ENCODE measurements at regions not wholly inside any gene's neighbourhood (a gene's known extent, or its start where the extent isn't known, plus 50 kb on each side); places are given as distances from the start of the nearest gene placed in this dataset.

- Histone ChIP-seq H2BK12ac (ENCODE audit: low read depth, low read length) (no peak overlapping the region), H4K20me1 (replicated peaks in 1 of 2; ENCODE audit: control insufficient read depth in 1 of 2, insufficient read depth in 2 of 2, low read length in 2 of 2) (no peaks in the 10 kb centered on the region), H4K5ac (ENCODE audit: insufficient read length, low read depth, low read length) (no peak overlapping the region), H3K14ac (ENCODE audit: insufficient read length) (no peak overlapping the region), H3K9me3 (ENCODE audit: insufficient read depth in 2 of 2, low read depth in 1 of 2, low read length in 1 of 2) (no peaks in the 10 kb centered on the region), H3K4me2 (ENCODE audit: insufficient read depth in 1 of 2, low read depth in 2 of 2, low read length in 2 of 2) (no peak overlapping the region), H3K79me2 (ENCODE audit: control insufficient read depth in 1 of 2, insufficient read depth in 2 of 2, low read length in 2 of 2) (no peaks in the 10 kb centered on the region), H3K4ac (replicated peaks; ENCODE audit: insufficient read length, low read depth, low read length) (no peak overlapping the region), H3K56ac (replicated peaks; ENCODE audit: insufficient read length, low read depth, low read length) (no peak overlapping the region), H3K4me1 (replicated peaks in 1 of 4; ENCODE audit: control insufficient read depth in 3 of 4, insufficient read depth in 4 of 4, low read length in 3 of 4) (no peaks in the 10 kb centered on the region), H2BK5ac (ENCODE audit: low read depth, low read length) (no peak overlapping the region), H3K23ac (ENCODE audit: insufficient read length) (no peak overlapping the region), H2BK20ac (ENCODE audit: low read length) (no peak overlapping the region), H4K91ac (replicated peaks; ENCODE audit: insufficient read length, low read length) (no peak overlapping the region), H3K23me2 (ENCODE audit: low read depth, low read length) (no peaks in the 10 kb centered on the region), H2AK5ac (ENCODE audit: low read depth, low read length) (no peak overlapping the region), H3K18ac (ENCODE audit: extremely low read depth, low read length) (no peak overlapping the region), H3K27me3 (replicated peaks in 1 of 4; ENCODE audit: control insufficient read depth in 3 of 4, extremely low read depth in 1 of 4, insufficient read depth in 3 of 4, low read length in 3 of 4) (no peaks in the 10 kb centered on the region), H3K27ac (ENCODE audit: low read depth, low read length) (no peak overlapping the region), H2AFZ (ENCODE audit: low read length) (no peak overlapping the region), H3K79me1 (ENCODE audit: low read depth, low read length) (no peaks in the 10 kb centered on the region), H3K4me3 (ENCODE audit: extremely low read depth in 1 of 4, insufficient read depth in 2 of 4, low read depth in 3 of 4, low read length in 4 of 4) (no peak overlapping the region), H3K9ac (replicated peaks in 1 of 4; ENCODE audit: extremely low read depth in 1 of 4, low read depth in 3 of 4, low read length in 3 of 4) (no peak overlapping the region), H4K8ac (ENCODE audit: extremely low read depth, insufficient read depth, low read length) (no peak overlapping the region), H3K36me3 (ENCODE audit: control insufficient read depth in 2 of 4, insufficient read depth in 4 of 4, low read length in 3 of 4) (no peaks in the 10 kb centered on the region), H2BK120ac (replicated peaks; ENCODE audit: low read depth, low read length) (no peak overlapping the region), H2BK15ac (ENCODE audit: low read length) (no peak overlapping the region)
- WGBS, 2 experiments (ENCODE audit: extremely low coverage in 1 of 2, insufficient coverage in 1 of 2, insufficient read length in 1 of 2, insufficient replicate concordance in 2 of 2, low coverage in 1 of 2, low lambda C conversion rate in 2 of 2, missing lambda C conversion rate in 1 of 2) = 96% methylated on average over 4 of the region's 4 CpGs; no CpG with 5 or more reads in 1 of the 2 experiments
- ChIA-PET CTCF (ENCODE audit: partially characterized antibody) (no interaction called here), POLR2A (ENCODE audit: partially characterized antibody) (no interaction called here)
- DNase-seq (ENCODE audit: low read depth in 1 of 2, low spot score in 2 of 2) = no peak
- FAIRE-seq = no peak
- no peak for TF ChIP-seq RAD21 (IDR thresholded peaks at IDR 0.05 in 1 of 2, conservative IDR thresholded peaks at IDR 0.05 in 1 of 2; ENCODE audit: low read depth in 2 of 2, low read length in 2 of 2)
- no peak for TF ChIP-seq EP300 (IDR thresholded peaks at IDR 0.05; ENCODE audit: borderline replicate concordance in 1 of 2, low read depth in 2 of 2, low read length in 2 of 2)
- no peak for TF ChIP-seq E2F6 (IDR thresholded peaks at IDR 0.05)
- TF ChIP-seq CBX5 (IDR thresholded peaks at IDR 0.05; ENCODE audit: low read depth, low read length) = no peak
- TF ChIP-seq RFX5 (IDR thresholded peaks at IDR 0.05; ENCODE audit: borderline replicate concordance, low read depth, low read length) = no peak
- no peak for TF ChIP-seq YY1 (IDR thresholded peaks at IDR 0.05; ENCODE audit: low read depth, low read length)
- no peak for TF ChIP-seq SAP30 (IDR thresholded peaks at IDR 0.05; ENCODE audit: insufficient read depth, insufficient replicate concordance, low read length)
- TF ChIP-seq HDAC2 (IDR thresholded peaks at IDR 0.05; ENCODE audit: borderline replicate concordance in 1 of 2, low read depth in 2 of 2, low read length in 2 of 2) = no peak
- no peak for TF ChIP-seq KDM4A (IDR thresholded peaks at IDR 0.05; ENCODE audit: low read depth, low read length, severe bottlenecking)
Measured at GRCh38 chr15:87118846-87119245, 1039.2 kb downstream of the AGBL1 start.
